H1 (cell line): ENCODE measurements at regions not wholly inside any gene's neighbourhood (a gene's known extent, or its start where the extent isn't known, plus 50 kb on each side); places are given as distances from the start of the nearest gene placed in this dataset.

Experiments
- CTCF ChIA-PET: fragments of 300-600 bp; sonication (Branson Sonifier 250); formaldehyde crosslinking; loops from one replicate; lab custom pipeline; 2021; ENCODE audit not compliant: partially characterized antibody; lab: Charles Lee
- POLR2A ChIA-PET: fragments of 300-600 bp; sonication (Branson Sonifier 250); formaldehyde crosslinking; loops from one replicate; lab custom pipeline; 2021; ENCODE audit warnings: inconsistent platforms; ENCODE audit not compliant: partially characterized antibody; lab: Charles Lee
- DNase-seq, 2 experiments: peaks; one replicate each; pipeline versions ENCODE4 v3.0.0 to v3.0.0-alpha.2; 2010 to 2022; ENCODE audit warnings: low spot score in 2 of 2, low read depth in 1 of 2, mixed read lengths in 1 of 2
- FAIRE-seq: peaks from 2 replicates; lab custom pipeline; 2011; peaks lifted over from hg19 to GRCh38; lab: Jason Lieb, UNC
- H2AFZ ChIP-seq: 2 replicates; pipeline ENCODE4 v1.8.1; 2012; ENCODE audit warnings: low read length, inconsistent platforms
- H2AK5ac ChIP-seq: 2 replicates; pipeline ENCODE4 v1.6.1; 2013; ENCODE audit warnings: low read depth, low read length
- H2BK120ac ChIP-seq: replicated peaks from 2 replicates; pipeline ENCODE3; 2013; ENCODE audit warnings: low read depth, low read length, inconsistent platforms
- H2BK12ac ChIP-seq: 2 replicates; pipeline ENCODE4 v1.6.1; 2013; ENCODE audit warnings: low read depth, low read length
- H2BK15ac ChIP-seq: 2 replicates; pipeline ENCODE4 v1.6.1; 2013; ENCODE audit warnings: low read length
- H2BK20ac ChIP-seq: 2 replicates; pipeline ENCODE4 v1.6.1; 2013; ENCODE audit warnings: low read length
- H2BK5ac ChIP-seq: 2 replicates; pipeline ENCODE4 v1.6.1; 2013; ENCODE audit warnings: low read depth, low read length
- H3K14ac ChIP-seq: 2 replicates; pipeline ENCODE4 v1.6.1; 2013; ENCODE audit warnings: inconsistent platforms; ENCODE audit not compliant: insufficient read length
- H3K18ac ChIP-seq: 2 replicates; pipeline ENCODE4 v1.6.1; 2013; ENCODE audit warnings: low read length; ENCODE audit errors: extremely low read depth
- H3K23ac ChIP-seq: 2 replicates; pipeline ENCODE4 v1.6.1; 2013; ENCODE audit warnings: inconsistent platforms; ENCODE audit not compliant: insufficient read length
- H3K23me2 ChIP-seq: 2 replicates; pipeline ENCODE4 v1.6.1; 2013; ENCODE audit warnings: low read depth, low read length
- H3K27ac ChIP-seq: 2 replicates; pipeline ENCODE4 v1.6.1; 2011; ENCODE audit warnings: low read depth, low read length, inconsistent platforms
- H3K27me3 ChIP-seq, 4 experiments: replicated peaks in 1 of 4; 1 replicate in 1 of 4; 2 replicates in 3 of 4; pipeline versions ENCODE4 v1.6.1 to v1.8.1; 2011 to 2013; ENCODE audit warnings: low read length in 3 of 4, mild to moderate bottlenecking in 3 of 4, inconsistent platforms in 2 of 4, mixed read lengths in 2 of 4, moderate library complexity in 1 of 4; ENCODE audit not compliant: control insufficient read depth in 3 of 4, insufficient read depth in 3 of 4; ENCODE audit errors: extremely low read depth in 1 of 4
- H3K36me3 ChIP-seq, 4 experiments: 2 replicates each; pipeline versions ENCODE4 v1.6.1 to v1.8.1; 2011 to 2013; ENCODE audit warnings: mild to moderate bottlenecking in 4 of 4, low read length in 3 of 4, moderate library complexity in 2 of 4, control low read depth in 1 of 4, inconsistent platforms in 1 of 4; ENCODE audit not compliant: insufficient read depth in 4 of 4, control insufficient read depth in 2 of 4
- H3K4ac ChIP-seq: replicated peaks from 2 replicates; pipeline ENCODE3; 2013; ENCODE audit warnings: low read length, low read depth, mixed read lengths, inconsistent platforms; ENCODE audit not compliant: insufficient read length
- H3K4me1 ChIP-seq, 4 experiments: replicated peaks in 1 of 4; 1 replicate in 1 of 4; 2 replicates in 3 of 4; pipeline versions ENCODE4 v1.6.1 to v1.8.1; 2011 to 2013; ENCODE audit warnings: low read length in 3 of 4, inconsistent platforms in 2 of 4, mixed read lengths in 1 of 4; ENCODE audit not compliant: insufficient read depth in 4 of 4, control insufficient read depth in 3 of 4
- H3K4me2 ChIP-seq, 2 experiments: 2 replicates each; pipeline versions ENCODE4 v1.6.1 to v1.8.1; 2011 to 2013; ENCODE audit warnings: low read depth in 2 of 2, low read length in 2 of 2, control low read depth in 1 of 2, inconsistent platforms in 1 of 2, mild to moderate bottlenecking in 1 of 2; ENCODE audit not compliant: insufficient read depth in 1 of 2
- H3K4me3 ChIP-seq, 4 experiments: fragments of 200-600, 300-600 bp in 1 of 4; sonication (generic), shearing (Covaris generic), sonication (Bioruptor Twin) in 1 of 4; 2 replicates each; pipeline versions ENCODE4 v1.5.1 to v1.8.1; 2011 to 2016; ENCODE audit warnings: low read length in 4 of 4, low read depth in 3 of 4, control low read depth in 2 of 4, inconsistent platforms in 2 of 4, mild to moderate bottlenecking in 2 of 4, mixed read lengths in 1 of 4, moderate library complexity in 1 of 4; ENCODE audit not compliant: insufficient read depth in 2 of 4; ENCODE audit errors: extremely low read depth in 1 of 4
- H3K56ac ChIP-seq: replicated peaks from 2 replicates; pipeline ENCODE3; 2013; ENCODE audit warnings: low read depth, mild to moderate bottlenecking, mixed read lengths, low read length, inconsistent platforms; ENCODE audit not compliant: insufficient read length
- H3K79me1 ChIP-seq: 2 replicates; pipeline ENCODE4 v1.6.1; 2013; ENCODE audit warnings: low read depth, low read length, control low read depth
- H3K79me2 ChIP-seq, 2 experiments: 2 replicates each; pipeline versions ENCODE4 v1.6.1 to v1.8.1; 2012 to 2013; ENCODE audit warnings: low read length in 2 of 2, mild to moderate bottlenecking in 2 of 2, inconsistent platforms in 1 of 2; ENCODE audit not compliant: insufficient read depth in 2 of 2, control insufficient read depth in 1 of 2
- H3K9ac ChIP-seq, 4 experiments: replicated peaks in 1 of 4; 1 replicate in 1 of 4; 2 replicates in 3 of 4; pipeline versions ENCODE4 v1.6.1 to v1.8.1; 2011 to 2013; ENCODE audit warnings: low read depth in 3 of 4, low read length in 3 of 4, control low read depth in 2 of 4, mild to moderate bottlenecking in 2 of 4, moderate library complexity in 2 of 4, inconsistent platforms in 1 of 4; ENCODE audit errors: extremely low read depth in 1 of 4
- H3K9me3 ChIP-seq, 2 experiments: 2 replicates each; pipeline versions ENCODE4 v1.6.1 to v1.8.1; 2012 to 2013; ENCODE audit warnings: mild to moderate bottlenecking in 2 of 2, moderate library complexity in 2 of 2, control low read depth in 1 of 2, inconsistent platforms in 1 of 2, low read depth in 1 of 2, low read length in 1 of 2, mixed read lengths in 1 of 2; ENCODE audit not compliant: insufficient read depth in 2 of 2
- H4K20me1 ChIP-seq, 2 experiments: replicated peaks in 1 of 2; 2 replicates each; pipeline versions ENCODE3 to v1.8.1; 2011 to 2013; ENCODE audit warnings: inconsistent platforms in 2 of 2, low read length in 2 of 2, mild to moderate bottlenecking in 1 of 2; ENCODE audit not compliant: insufficient read depth in 2 of 2, control insufficient read depth in 1 of 2
- H4K5ac ChIP-seq: 2 replicates; pipeline ENCODE4 v1.6.1; 2013; ENCODE audit warnings: low read length, low read depth, mixed read lengths, inconsistent platforms; ENCODE audit not compliant: insufficient read length
- H4K8ac ChIP-seq: 2 replicates; pipeline ENCODE4 v1.8.0; 2013; ENCODE audit warnings: mild to moderate bottlenecking, moderate library complexity, low read length, inconsistent platforms; ENCODE audit not compliant: insufficient read depth; ENCODE audit errors: extremely low read depth
- H4K91ac ChIP-seq: replicated peaks from 2 replicates; pipeline ENCODE3; 2013; ENCODE audit warnings: low read length, mixed read lengths, inconsistent platforms; ENCODE audit not compliant: insufficient read length
- BRCA1 ChIP-seq: IDR thresholded peaks from 2 replicates; pipeline ENCODE4 v1.6.1; 2012; ENCODE audit warnings: low read depth, low read length, improper control_type of control experiment
- CHD1 ChIP-seq: IDR thresholded peaks from 2 replicates; pipeline ENCODE4 v1.6.1; 2012; ENCODE audit warnings: low read depth, low read length, improper control_type of control experiment
- EGR1 ChIP-seq: IDR thresholded peaks from 2 replicates; pipeline ENCODE4 v1.6.1; 2011; ENCODE audit warnings: low read depth, low read length, borderline replicate concordance
- FOSL1 ChIP-seq: IDR thresholded peaks from 2 replicates; pipeline ENCODE4 v1.6.1; 2011; ENCODE audit warnings: mild to moderate bottlenecking, low read depth, low read length, moderate library complexity; ENCODE audit not compliant: insufficient read depth
- JUN ChIP-seq: IDR thresholded peaks from 2 replicates; pipeline ENCODE4 v1.6.1; 2011; ENCODE audit warnings: low read depth, mild to moderate bottlenecking, improper control_type of control experiment, low read length
- KDM1A ChIP-seq: fragments of 200-600, 300-600 bp; sonication (generic); IDR thresholded peaks from 2 replicates; pipeline ENCODE4 v1.7.1; 2016; ENCODE audit warnings: mild to moderate bottlenecking, low read length, borderline replicate concordance
- KDM4A ChIP-seq: IDR thresholded peaks from one replicate; pipeline ENCODE4 v1.7.1; 2012; ENCODE audit warnings: low read depth, mild to moderate bottlenecking, moderate library complexity, low read length, inconsistent platforms; ENCODE audit not compliant: severe bottlenecking
- MAFK ChIP-seq: IDR thresholded peaks from 2 replicates; pipeline ENCODE4 v1.6.1; 2012; ENCODE audit warnings: low read depth, mild to moderate bottlenecking, improper control_type of control experiment, low read length
- NRF1 ChIP-seq: IDR thresholded peaks from 2 replicates; pipeline ENCODE4 v1.6.1; 2011; ENCODE audit warnings: mild to moderate bottlenecking, low read depth, low read length, improper control_type of control experiment
- POLR2AphosphoS5 ChIP-seq: IDR thresholded peaks from 2 replicates; pipeline ENCODE4 v1.6.1; 2011; ENCODE audit warnings: low read depth, low read length
- RBBP5 ChIP-seq: IDR thresholded peaks from 2 replicates; pipeline ENCODE4 v1.7.1; 2012; ENCODE audit warnings: low read depth, mild to moderate bottlenecking, inconsistent platforms, low read length, moderate library complexity, borderline replicate concordance
- RXRA ChIP-seq: IDR thresholded peaks from 2 replicates; pipeline ENCODE4 v1.6.1; 2011; ENCODE audit warnings: low read depth, mild to moderate bottlenecking, low read length, moderate library complexity; ENCODE audit not compliant: insufficient read depth
- SP2 ChIP-seq: IDR thresholded peaks from 2 replicates; pipeline ENCODE4 v1.6.1; 2012; ENCODE audit warnings: mild to moderate bottlenecking, low read length, inconsistent platforms
- WGBS, 2 experiments: shearing (Covaris generic) in 1 of 2; methylation state at CpG; one replicate each; pipeline versions ENCODE4 v1.1.6 to v1.1.7; 2013 to 2015; ENCODE audit warnings: low lambda C conversion rate in 2 of 2, mixed read lengths in 2 of 2, inconsistent platforms in 1 of 2, low coverage in 1 of 2, missing lambda C conversion rate in 1 of 2; ENCODE audit not compliant: insufficient replicate concordance in 2 of 2, insufficient coverage in 1 of 2, insufficient read length in 1 of 2; ENCODE audit errors: extremely low coverage in 1 of 2, missing lambda C conversion rate in 1 of 2; 5-methylcytosine and 5-hydroxymethylcytosine counted together

GRCh38 chr5:87115839-87116364 lies 151.8 kb upstream of the RASA1 start:
- Histone ChIP-seq H2BK5ac (no peak overlapping the region), H3K9ac (no peak overlapping the region), H3K4ac (no peak overlapping the region), H2AK5ac (no peak overlapping the region), H3K56ac (no peak overlapping the region), H3K36me3 (no peaks in the 10 kb centered on the region), H3K27me3 (no peaks in the 10 kb centered on the region), H4K20me1 (no peaks in the 10 kb centered on the region), H3K23me2 (peaks cover 2% of the 10 kb centered on the region; the same call in 1 of the 2 replicates), H3K4me2 (no peak overlapping the region), H4K91ac (no peak overlapping the region), H3K18ac (no peak overlapping the region), H3K9me3 (no peaks in the 10 kb centered on the region), H3K14ac (no peak overlapping the region), H2BK20ac (no peak overlapping the region), H3K79me2 (no peaks in the 10 kb centered on the region), H3K23ac (no peak overlapping the region), H2BK120ac (no peak overlapping the region), H3K4me1 (no peaks in the 10 kb centered on the region), H4K5ac (no peak overlapping the region), H4K8ac (no peak overlapping the region), H2AFZ (no peak overlapping the region), H3K4me3 (no peak overlapping the region), H3K27ac (no peak overlapping the region), H2BK12ac (no peak overlapping the region), H3K79me1 (no peaks in the 10 kb centered on the region), H2BK15ac (no peak overlapping the region)
- TF ChIP-seq POLR2AphosphoS5 (no peak), EGR1 (no peak), RBBP5 (no peak), CHD1 (no peak), KDM1A (no peak), SP2 (no peak), NRF1 (no peak), KDM4A (no peak), FOSL1 (no peak), BRCA1 (no peak), JUN (no peak), RXRA (no peak), MAFK (no peak)
- DNase-seq (no peak), FAIRE-seq (no peak)
- 63% methylated on average over 3 of the region's 3 CpGs; no CpG with 5 or more reads in 1 of the 2 experiments for WGBS, 2 experiments
- CTCF ChIA-PET = no interaction called here
- POLR2A ChIA-PET = no interaction called here
